ENCODE measurements at regions not wholly inside any gene's neighbourhood (a gene's known extent, or its start where the extent isn't known, plus 50 kb on each side); places are given as distances from the start of the nearest gene placed in this dataset.

GRCh38 chr12:89173678-89174077, 178.6 kb downstream of the DUSP6 start:
- H3K4me1 ChIP-seq, result no peaks in the 10 kb centered on the region
- no peak for ATAC-seq
- H3K36me3 ChIP-seq (replicated peaks in 1 of 2; ENCODE audit: insufficient read depth in 1 of 2, low read depth in 2 of 2), result no peaks in the 10 kb centered on the region
- WGBS, 2 donors, result 86 to 90% methylated on average over 4 of the region's 4 CpGs
- H3K4me3 ChIP-seq, result no peak overlapping the region
- no peak overlapping the region for H3K27ac ChIP-seq
- no peak for DNase-seq
- intact Hi-C loops (cut with DNase I), result no loop called here
- no peaks in the 10 kb centered on the region for H3K9me3 ChIP-seq
- TF ChIP-seq POLR2A (IDR thresholded peaks at IDR 0.05) (no peak), CTCF (IDR thresholded peaks at IDR 0.05) (no peak)
- H3K27me3 ChIP-seq, result no peaks in the 10 kb centered on the region

GRCh38 chr12:89173096-89173495, 179.2 kb downstream of the DUSP6 start:
- WGBS, 2 donors, result 65 to 89% methylated on average over 1 of the region's 1 CpG
- intact Hi-C loops (cut with DNase I), result no loop called here

GRCh38 chr12:89172224-89172623, 180.1 kb downstream of the DUSP6 start:
- Histone ChIP-seq H3K27ac (no peak overlapping the region), H3K27me3 (no peaks in the 10 kb centered on the region), H3K4me3 (no peak overlapping the region), H3K4me1 (no peaks in the 10 kb centered on the region), H3K9me3 (no peaks in the 10 kb centered on the region), H3K36me3 (replicated peaks in 1 of 2; ENCODE audit: insufficient read depth in 1 of 2, low read depth in 2 of 2) (no peaks in the 10 kb centered on the region)
- intact Hi-C loops (cut with DNase I), result no loop called here
- DNase-seq, result no peak
- no peak for TF ChIP-seq POLR2A (IDR thresholded peaks at IDR 0.05)
- TF ChIP-seq CTCF (IDR thresholded peaks at IDR 0.05), result no peak
- ATAC-seq, result no peak

More at GRCh38 chr12:89173096-89173495, 179.2 kb downstream of the DUSP6 start:
- H3K4me3 ChIP-seq, result no peak overlapping the region
- no peak for TF ChIP-seq CTCF (IDR thresholded peaks at IDR 0.05)
- no peak for TF ChIP-seq POLR2A (IDR thresholded peaks at IDR 0.05)
- no peaks in the 10 kb centered on the region for H3K4me1 ChIP-seq
- H3K36me3 ChIP-seq (replicated peaks in 1 of 2; ENCODE audit: insufficient read depth in 1 of 2, low read depth in 2 of 2), result no peaks in the 10 kb centered on the region
- DNase-seq (no peak), ATAC-seq (no peak)
- H3K27me3 ChIP-seq, result no peaks in the 10 kb centered on the region
- no peak overlapping the region for H3K27ac ChIP-seq
- no peaks in the 10 kb centered on the region for H3K9me3 ChIP-seq

- DNase-seq (no peak), ATAC-seq (no peak)
- no peaks in the 10 kb centered on the region for H3K27me3 ChIP-seq
- H3K27ac ChIP-seq, result no peak overlapping the region
- WGBS, 2 donors, result 69 to 74% methylated on average over 5 of the region's 5 CpGs
- H3K4me1 ChIP-seq, result no peaks in the 10 kb centered on the region
- TF ChIP-seq CTCF (IDR thresholded peaks at IDR 0.05) (no peak), POLR2A (IDR thresholded peaks at IDR 0.05) (no peak)
- no peaks in the 10 kb centered on the region for H3K9me3 ChIP-seq
- no peak overlapping the region for H3K4me3 ChIP-seq
- intact Hi-C loops (cut with DNase I), result no loop called here
- no peaks in the 10 kb centered on the region for H3K36me3 ChIP-seq (replicated peaks in 1 of 2; ENCODE audit: insufficient read depth in 1 of 2, low read depth in 2 of 2)
Measured at GRCh38 chr12:89169321-89169720, 183.0 kb downstream of the DUSP6 start.

- Histone ChIP-seq H3K9me3 (no peaks in the 10 kb centered on the region), H3K27ac (no peak overlapping the region), H3K4me1 (no peaks in the 10 kb centered on the region), H3K36me3 (replicated peaks in 1 of 2; ENCODE audit: insufficient read depth in 1 of 2, low read depth in 2 of 2) (no peaks in the 10 kb centered on the region), H3K4me3 (no peak overlapping the region), H3K27me3 (no peaks in the 10 kb centered on the region)
- no peak for DNase-seq
- intact Hi-C loops (cut with DNase I), result no loop called here
- WGBS, 2 donors, result 80 to 88% methylated on average over 3 of the region's 3 CpGs
- TF ChIP-seq CTCF (IDR thresholded peaks at IDR 0.05) (no peak), POLR2A (IDR thresholded peaks at IDR 0.05) (no peak)
- ATAC-seq, result no peak
Measured at GRCh38 chr12:89167986-89168385, 184.3 kb downstream of the DUSP6 start.
